ENCODE measurements at regions not wholly inside any gene's neighbourhood (a gene's known extent, or its start where the extent isn't known, plus 50 kb on each side); places are given as distances from the start of the nearest gene placed in this dataset.

DNA sequence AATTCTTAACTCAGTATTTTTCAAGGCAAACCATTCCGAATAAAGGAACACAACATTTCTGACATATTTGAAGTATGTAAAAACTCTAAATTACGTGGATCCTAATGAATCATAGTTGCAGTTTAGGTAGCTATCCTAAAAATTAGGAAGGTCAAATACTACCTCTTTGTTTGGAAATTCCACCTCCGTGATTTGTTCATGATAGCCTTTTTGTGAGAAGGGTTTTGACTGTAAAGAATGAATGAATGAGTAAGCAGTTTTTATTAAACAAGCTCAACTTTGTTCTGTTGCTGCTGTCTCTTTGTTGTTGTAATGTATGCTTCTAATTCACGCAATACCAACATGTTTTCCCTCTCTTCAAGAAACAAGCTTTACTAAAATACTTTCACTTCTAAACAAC lies 840.4 kb downstream of the USP25 start:
- Histone ChIP-seq H3K27ac (ENCODE audit: low read depth, low read length) (no peak overlapping the region), H3K4me2 (ENCODE audit: low read length) (no peak overlapping the region), H3K18ac (ENCODE audit: low read length) (no peak overlapping the region), H3K4me1 (ENCODE audit: control insufficient read depth in 1 of 2, insufficient read depth in 2 of 2, low read length in 2 of 2) (no peaks in the 10 kb centered on the region), H3K23ac (ENCODE audit: low read length) (no peak overlapping the region), H3K79me1 (ENCODE audit: low read length) (no peaks in the 10 kb centered on the region), H3K4me3 (ENCODE audit: low read depth, low read length) (no peak overlapping the region), H3K36me3 (ENCODE audit: control insufficient read depth in 1 of 2, insufficient read depth in 2 of 2, low read length in 2 of 2) (no peaks in the 10 kb centered on the region), H4K91ac (ENCODE audit: low read depth, low read length) (no peak overlapping the region), H3K9ac (ENCODE audit: low read length) (no peak overlapping the region), H4K12ac (ENCODE audit: low read depth, low read length) (no peak overlapping the region), H3K14ac (ENCODE audit: low read length) (no peak overlapping the region), H2BK120ac (ENCODE audit: insufficient read depth, low read length, poor library complexity) (no peak overlapping the region), H4K8ac (ENCODE audit: low read depth, low read length) (no peak overlapping the region), H3K79me2 (ENCODE audit: control insufficient read depth, insufficient read depth, low read length, poor library complexity) (no peaks in the 10 kb centered on the region), H2AK5ac (ENCODE audit: low read length) (no peak overlapping the region), H3K4ac (ENCODE audit: low read depth, low read length) (no peak overlapping the region), H3K27me3 (ENCODE audit: insufficient read depth, low read length) (no peaks in the 10 kb centered on the region), H2AFZ (ENCODE audit: insufficient read depth, low read length, poor library complexity) (no peak overlapping the region), H3K9me3 (ENCODE audit: insufficient read depth, low read depth, low read length) (no peaks in the 10 kb centered on the region), H2BK5ac (ENCODE audit: low read depth, low read length, poor library complexity) (no peak overlapping the region), H2BK12ac (ENCODE audit: low read length) (no peak overlapping the region)
- DNase-seq, result peak; percentile 40 to 90
- no CpG with 5 or more reads among the region's 4 CpGs for WGBS (ENCODE audit: extremely low coverage, insufficient coverage, insufficient read length)

GRCh38 chr21:16570856-16571255 lies 841.1 kb downstream of the USP25 start:
- Histone ChIP-seq H3K36me3 (ENCODE audit: control insufficient read depth in 1 of 2, insufficient read depth in 2 of 2, low read length in 2 of 2) (no peaks in the 10 kb centered on the region), H2BK5ac (ENCODE audit: low read depth, low read length, poor library complexity) (no peak overlapping the region), H3K14ac (ENCODE audit: low read length) (no peak overlapping the region), H2BK12ac (ENCODE audit: low read length) (no peak overlapping the region), H3K27ac (ENCODE audit: low read depth, low read length) (no peak overlapping the region), H2BK120ac (ENCODE audit: insufficient read depth, low read length, poor library complexity) (no peak overlapping the region), H4K8ac (ENCODE audit: low read depth, low read length) (no peak overlapping the region), H3K79me1 (ENCODE audit: low read length) (no peaks in the 10 kb centered on the region), H3K4me2 (ENCODE audit: low read length) (no peak overlapping the region), H4K91ac (ENCODE audit: low read depth, low read length) (no peak overlapping the region), H3K9ac (ENCODE audit: low read length) (no peak overlapping the region), H3K27me3 (ENCODE audit: insufficient read depth, low read length) (no peaks in the 10 kb centered on the region), H3K79me2 (ENCODE audit: control insufficient read depth, insufficient read depth, low read length, poor library complexity) (no peaks in the 10 kb centered on the region), H4K12ac (ENCODE audit: low read depth, low read length) (no peak overlapping the region), H3K4ac (ENCODE audit: low read depth, low read length) (no peak overlapping the region), H3K9me3 (ENCODE audit: insufficient read depth, low read depth, low read length) (no peaks in the 10 kb centered on the region), H3K23ac (ENCODE audit: low read length) (no peak overlapping the region), H3K4me3 (ENCODE audit: low read depth, low read length) (no peak overlapping the region), H3K4me1 (ENCODE audit: control insufficient read depth in 1 of 2, insufficient read depth in 2 of 2, low read length in 2 of 2) (no peaks in the 10 kb centered on the region), H3K18ac (ENCODE audit: low read length) (no peak overlapping the region), H2AFZ (ENCODE audit: insufficient read depth, low read length, poor library complexity) (no peak overlapping the region), H2AK5ac (ENCODE audit: low read length) (no peak overlapping the region)
- no CpG with 5 or more reads among the region's 3 CpGs for WGBS (ENCODE audit: extremely low coverage, insufficient coverage, insufficient read length)
- peak in 1 of 2 donors; percentile 74 for DNase-seq

- Histone ChIP-seq H4K8ac (ENCODE audit: low read depth, low read length) (no peak overlapping the region), H2AFZ (ENCODE audit: insufficient read depth, low read length, poor library complexity) (no peak overlapping the region), H3K27me3 (ENCODE audit: insufficient read depth, low read length) (no peaks in the 10 kb centered on the region)
Observed at GRCh38 chr21:16571594-16571993, 841.8 kb downstream of the USP25 start.

DNA sequence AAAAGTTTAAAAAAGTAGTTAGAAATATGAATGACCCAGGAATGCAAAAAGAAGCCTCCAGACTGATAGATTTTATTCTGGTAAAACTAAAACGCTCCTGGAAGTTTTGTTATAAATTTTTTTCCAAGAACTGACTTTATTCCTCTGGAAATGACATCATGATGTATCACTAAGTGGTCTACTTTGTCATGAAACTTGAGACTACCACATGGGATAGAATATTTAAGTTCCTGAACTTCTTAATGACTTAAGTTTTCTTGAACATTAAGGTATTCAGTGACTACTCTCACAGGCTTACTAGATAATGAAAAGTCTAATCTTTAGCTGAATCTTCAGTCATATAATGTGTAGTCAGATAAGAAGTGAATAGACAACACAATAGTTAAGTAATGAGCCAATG lies 842.2 kb downstream of the USP25 start:
- DNase-seq, result peak in 1 of 2 donors; percentile 1
- no peak overlapping the region for H3K4me2 ChIP-seq (ENCODE audit: low read length)
- H2AFZ ChIP-seq (ENCODE audit: insufficient read depth, low read length, poor library complexity), result no peak overlapping the region
- no peaks in the 10 kb centered on the region for H3K9me3 ChIP-seq (ENCODE audit: insufficient read depth, low read depth, low read length)
- H3K4me1 ChIP-seq (ENCODE audit: control insufficient read depth in 1 of 2, insufficient read depth in 2 of 2, low read length in 2 of 2), result no peaks in the 10 kb centered on the region
- no CpG with 5 or more reads among the region's 1 CpG for WGBS (ENCODE audit: extremely low coverage, insufficient coverage, insufficient read length)
- no peak overlapping the region for H4K12ac ChIP-seq (ENCODE audit: low read depth, low read length)
- no peak overlapping the region for H4K8ac ChIP-seq (ENCODE audit: low read depth, low read length)
- H3K4ac ChIP-seq (ENCODE audit: low read depth, low read length), result no peak overlapping the region
- no peak overlapping the region for H2AK5ac ChIP-seq (ENCODE audit: low read length)
- no peak overlapping the region for H3K4me3 ChIP-seq (ENCODE audit: low read depth, low read length)
- H4K91ac ChIP-seq (ENCODE audit: low read depth, low read length), result no peak overlapping the region
- H2BK120ac ChIP-seq (ENCODE audit: insufficient read depth, low read length, poor library complexity), result no peak overlapping the region
- H3K79me2 ChIP-seq (ENCODE audit: control insufficient read depth, insufficient read depth, low read length, poor library complexity), result no peaks in the 10 kb centered on the region
- no peak overlapping the region for H2BK12ac ChIP-seq (ENCODE audit: low read length)
- H3K23ac ChIP-seq (ENCODE audit: low read length), result no peak overlapping the region
- H3K36me3 ChIP-seq (ENCODE audit: control insufficient read depth in 1 of 2, insufficient read depth in 2 of 2, low read length in 2 of 2), result no peaks in the 10 kb centered on the region
- H3K27me3 ChIP-seq (ENCODE audit: insufficient read depth, low read length), result no peaks in the 10 kb centered on the region
- H3K27ac ChIP-seq (ENCODE audit: low read depth, low read length), result no peak overlapping the region
- no peak overlapping the region for H2BK5ac ChIP-seq (ENCODE audit: low read depth, low read length, poor library complexity)
- no peak overlapping the region for H3K18ac ChIP-seq (ENCODE audit: low read length)
- no peak overlapping the region for H3K14ac ChIP-seq (ENCODE audit: low read length)
- no peak overlapping the region for H3K9ac ChIP-seq (ENCODE audit: low read length)
- no peaks in the 10 kb centered on the region for H3K79me1 ChIP-seq (ENCODE audit: low read length)

More at GRCh38 chr21:16571594-16571993, 841.8 kb downstream of the USP25 start:
- Histone ChIP-seq H3K36me3 (ENCODE audit: control insufficient read depth in 1 of 2, insufficient read depth in 2 of 2, low read length in 2 of 2) (no peaks in the 10 kb centered on the region), H3K23ac (ENCODE audit: low read length) (no peak overlapping the region), H2BK5ac (ENCODE audit: low read depth, low read length, poor library complexity) (no peak overlapping the region), H3K79me1 (ENCODE audit: low read length) (no peaks in the 10 kb centered on the region), H3K4ac (ENCODE audit: low read depth, low read length) (no peak overlapping the region), H2AK5ac (ENCODE audit: low read length) (no peak overlapping the region), H3K27ac (ENCODE audit: low read depth, low read length) (no peak overlapping the region), H3K4me3 (ENCODE audit: low read depth, low read length) (no peak overlapping the region), H4K91ac (ENCODE audit: low read depth, low read length) (no peak overlapping the region), H3K4me2 (ENCODE audit: low read length) (no peak overlapping the region), H3K18ac (ENCODE audit: low read length) (no peak overlapping the region), H3K9ac (ENCODE audit: low read length) (no peak overlapping the region), H2BK12ac (ENCODE audit: low read length) (no peak overlapping the region), H3K4me1 (ENCODE audit: control insufficient read depth in 1 of 2, insufficient read depth in 2 of 2, low read length in 2 of 2) (no peaks in the 10 kb centered on the region), H4K12ac (ENCODE audit: low read depth, low read length) (no peak overlapping the region), H3K79me2 (ENCODE audit: control insufficient read depth, insufficient read depth, low read length, poor library complexity) (no peaks in the 10 kb centered on the region), H3K14ac (ENCODE audit: low read length) (no peak overlapping the region), H3K9me3 (ENCODE audit: insufficient read depth, low read depth, low read length) (no peaks in the 10 kb centered on the region), H2BK120ac (ENCODE audit: insufficient read depth, low read length, poor library complexity) (no peak overlapping the region)
- WGBS (ENCODE audit: extremely low coverage, insufficient coverage, insufficient read length), result no CpG with 5 or more reads among the region's 3 CpGs
- DNase-seq, result peak in 1 of 2 donors; percentile 72
